ENCODE measurements at regions not wholly inside any gene's neighbourhood (a gene's known extent, or its start where the extent isn't known, plus 50 kb on each side); places are given as distances from the start of the nearest gene placed in this dataset.

DNA sequence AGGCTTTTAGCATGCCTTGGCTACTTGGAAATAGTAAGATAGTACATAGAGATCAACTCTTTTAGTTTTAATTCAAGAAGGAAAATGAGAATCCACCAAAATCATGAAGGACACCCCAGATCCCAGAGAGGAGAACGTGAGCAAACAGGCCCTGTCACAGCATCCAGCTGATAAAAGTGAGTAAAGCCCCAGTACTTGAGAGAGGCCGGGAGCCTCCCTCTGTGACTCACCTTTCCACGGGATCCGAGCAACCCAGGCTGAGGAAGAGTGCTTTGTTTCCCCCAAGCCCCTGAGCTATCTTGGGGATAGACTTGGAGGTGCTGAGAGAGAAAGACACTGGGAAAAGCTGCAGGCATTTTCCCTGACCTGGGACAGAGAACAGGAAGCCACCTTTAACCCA, 238.6 kb downstream of the DUSP10 start:
- no peak for TF ChIP-seq BHLHE40 (IDR thresholded peaks at IDR 0.05; ENCODE audit: borderline replicate concordance)
- no peak for TF ChIP-seq NFRKB (IDR thresholded peaks at IDR 0.05)
- no peak for TF ChIP-seq TARDBP (IDR thresholded peaks at IDR 0.05)
- no peak for TF ChIP-seq ZNF384 (IDR thresholded peaks at IDR 0.05)
- no peak for TF ChIP-seq CTBP1 (IDR thresholded peaks at IDR 0.05; ENCODE audit: borderline replicate concordance)
- no peak for TF ChIP-seq ELF4 (IDR thresholded peaks at IDR 0.05)
- TF ChIP-seq SP1 (IDR thresholded peaks at IDR 0.05), result no peak
- TF ChIP-seq SUZ12 (IDR thresholded peaks at IDR 0.05), result no peak
- TF ChIP-seq FOXM1 (IDR thresholded peaks at IDR 0.05; ENCODE audit: borderline replicate concordance), result no peak
- TF ChIP-seq LEF1 (IDR thresholded peaks at IDR 0.05; ENCODE audit: borderline replicate concordance), result no peak
- no peak for TF ChIP-seq FOXA1 (IDR thresholded peaks at IDR 0.05)

Measured in HEK293T (cell line).